H1 (cell line): ENCODE measurements at regions not wholly inside any gene's neighbourhood (a gene's known extent, or its start where the extent isn't known, plus 50 kb on each side); places are given as distances from the start of the nearest gene placed in this dataset.

Experiments
- CTCF ChIA-PET: fragments of 300-600 bp; sonication (Branson Sonifier 250); formaldehyde crosslinking; loops from one replicate; lab custom pipeline; 2021; ENCODE audit not compliant: partially characterized antibody; lab: Charles Lee
- POLR2A ChIA-PET: fragments of 300-600 bp; sonication (Branson Sonifier 250); formaldehyde crosslinking; loops from one replicate; lab custom pipeline; 2021; ENCODE audit warnings: inconsistent platforms; ENCODE audit not compliant: partially characterized antibody; lab: Charles Lee
- DNase-seq, 2 experiments: peaks; one replicate each; pipeline versions ENCODE4 v3.0.0 to v3.0.0-alpha.2; 2010 to 2022; ENCODE audit warnings: low spot score in 2 of 2, low read depth in 1 of 2, mixed read lengths in 1 of 2
- FAIRE-seq: peaks from 2 replicates; lab custom pipeline; 2011; peaks lifted over from hg19 to GRCh38; lab: Jason Lieb, UNC
- H2AFZ ChIP-seq: 2 replicates; pipeline ENCODE4 v1.8.1; 2012; ENCODE audit warnings: low read length, inconsistent platforms
- H2AK5ac ChIP-seq: 2 replicates; pipeline ENCODE4 v1.6.1; 2013; ENCODE audit warnings: low read depth, low read length
- H2BK120ac ChIP-seq: replicated peaks from 2 replicates; pipeline ENCODE3; 2013; ENCODE audit warnings: low read depth, low read length, inconsistent platforms
- H2BK12ac ChIP-seq: 2 replicates; pipeline ENCODE4 v1.6.1; 2013; ENCODE audit warnings: low read depth, low read length
- H2BK15ac ChIP-seq: 2 replicates; pipeline ENCODE4 v1.6.1; 2013; ENCODE audit warnings: low read length
- H2BK20ac ChIP-seq: 2 replicates; pipeline ENCODE4 v1.6.1; 2013; ENCODE audit warnings: low read length
- H2BK5ac ChIP-seq: 2 replicates; pipeline ENCODE4 v1.6.1; 2013; ENCODE audit warnings: low read depth, low read length
- H3K14ac ChIP-seq: 2 replicates; pipeline ENCODE4 v1.6.1; 2013; ENCODE audit warnings: inconsistent platforms; ENCODE audit not compliant: insufficient read length
- H3K18ac ChIP-seq: 2 replicates; pipeline ENCODE4 v1.6.1; 2013; ENCODE audit warnings: low read length; ENCODE audit errors: extremely low read depth
- H3K23ac ChIP-seq: 2 replicates; pipeline ENCODE4 v1.6.1; 2013; ENCODE audit warnings: inconsistent platforms; ENCODE audit not compliant: insufficient read length
- H3K23me2 ChIP-seq: 2 replicates; pipeline ENCODE4 v1.6.1; 2013; ENCODE audit warnings: low read depth, low read length
- H3K27ac ChIP-seq: 2 replicates; pipeline ENCODE4 v1.6.1; 2011; ENCODE audit warnings: low read depth, low read length, inconsistent platforms
- H3K27me3 ChIP-seq, 4 experiments: replicated peaks in 1 of 4; 1 replicate in 1 of 4; 2 replicates in 3 of 4; pipeline versions ENCODE4 v1.6.1 to v1.8.1; 2011 to 2013; ENCODE audit warnings: low read length in 3 of 4, mild to moderate bottlenecking in 3 of 4, inconsistent platforms in 2 of 4, mixed read lengths in 2 of 4, moderate library complexity in 1 of 4; ENCODE audit not compliant: control insufficient read depth in 3 of 4, insufficient read depth in 3 of 4; ENCODE audit errors: extremely low read depth in 1 of 4
- H3K36me3 ChIP-seq, 4 experiments: 2 replicates each; pipeline versions ENCODE4 v1.6.1 to v1.8.1; 2011 to 2013; ENCODE audit warnings: mild to moderate bottlenecking in 4 of 4, low read length in 3 of 4, moderate library complexity in 2 of 4, control low read depth in 1 of 4, inconsistent platforms in 1 of 4; ENCODE audit not compliant: insufficient read depth in 4 of 4, control insufficient read depth in 2 of 4
- H3K4ac ChIP-seq: replicated peaks from 2 replicates; pipeline ENCODE3; 2013; ENCODE audit warnings: low read length, low read depth, mixed read lengths, inconsistent platforms; ENCODE audit not compliant: insufficient read length
- H3K4me1 ChIP-seq, 4 experiments: replicated peaks in 1 of 4; 1 replicate in 1 of 4; 2 replicates in 3 of 4; pipeline versions ENCODE4 v1.6.1 to v1.8.1; 2011 to 2013; ENCODE audit warnings: low read length in 3 of 4, inconsistent platforms in 2 of 4, mixed read lengths in 1 of 4; ENCODE audit not compliant: insufficient read depth in 4 of 4, control insufficient read depth in 3 of 4
- H3K4me2 ChIP-seq, 2 experiments: 2 replicates each; pipeline versions ENCODE4 v1.6.1 to v1.8.1; 2011 to 2013; ENCODE audit warnings: low read depth in 2 of 2, low read length in 2 of 2, control low read depth in 1 of 2, inconsistent platforms in 1 of 2, mild to moderate bottlenecking in 1 of 2; ENCODE audit not compliant: insufficient read depth in 1 of 2
- H3K4me3 ChIP-seq, 4 experiments: fragments of 200-600, 300-600 bp in 1 of 4; sonication (generic), shearing (Covaris generic), sonication (Bioruptor Twin) in 1 of 4; 2 replicates each; pipeline versions ENCODE4 v1.5.1 to v1.8.1; 2011 to 2016; ENCODE audit warnings: low read length in 4 of 4, low read depth in 3 of 4, control low read depth in 2 of 4, inconsistent platforms in 2 of 4, mild to moderate bottlenecking in 2 of 4, mixed read lengths in 1 of 4, moderate library complexity in 1 of 4; ENCODE audit not compliant: insufficient read depth in 2 of 4; ENCODE audit errors: extremely low read depth in 1 of 4
- H3K56ac ChIP-seq: replicated peaks from 2 replicates; pipeline ENCODE3; 2013; ENCODE audit warnings: low read depth, mild to moderate bottlenecking, mixed read lengths, low read length, inconsistent platforms; ENCODE audit not compliant: insufficient read length
- H3K79me1 ChIP-seq: 2 replicates; pipeline ENCODE4 v1.6.1; 2013; ENCODE audit warnings: low read depth, low read length, control low read depth
- H3K79me2 ChIP-seq, 2 experiments: 2 replicates each; pipeline versions ENCODE4 v1.6.1 to v1.8.1; 2012 to 2013; ENCODE audit warnings: low read length in 2 of 2, mild to moderate bottlenecking in 2 of 2, inconsistent platforms in 1 of 2; ENCODE audit not compliant: insufficient read depth in 2 of 2, control insufficient read depth in 1 of 2
- H3K9ac ChIP-seq, 4 experiments: replicated peaks in 1 of 4; 1 replicate in 1 of 4; 2 replicates in 3 of 4; pipeline versions ENCODE4 v1.6.1 to v1.8.1; 2011 to 2013; ENCODE audit warnings: low read depth in 3 of 4, low read length in 3 of 4, control low read depth in 2 of 4, mild to moderate bottlenecking in 2 of 4, moderate library complexity in 2 of 4, inconsistent platforms in 1 of 4; ENCODE audit errors: extremely low read depth in 1 of 4
- H3K9me3 ChIP-seq, 2 experiments: 2 replicates each; pipeline versions ENCODE4 v1.6.1 to v1.8.1; 2012 to 2013; ENCODE audit warnings: mild to moderate bottlenecking in 2 of 2, moderate library complexity in 2 of 2, control low read depth in 1 of 2, inconsistent platforms in 1 of 2, low read depth in 1 of 2, low read length in 1 of 2, mixed read lengths in 1 of 2; ENCODE audit not compliant: insufficient read depth in 2 of 2
- H4K20me1 ChIP-seq, 2 experiments: replicated peaks in 1 of 2; 2 replicates each; pipeline versions ENCODE3 to v1.8.1; 2011 to 2013; ENCODE audit warnings: inconsistent platforms in 2 of 2, low read length in 2 of 2, mild to moderate bottlenecking in 1 of 2; ENCODE audit not compliant: insufficient read depth in 2 of 2, control insufficient read depth in 1 of 2
- H4K5ac ChIP-seq: 2 replicates; pipeline ENCODE4 v1.6.1; 2013; ENCODE audit warnings: low read length, low read depth, mixed read lengths, inconsistent platforms; ENCODE audit not compliant: insufficient read length
- H4K8ac ChIP-seq: 2 replicates; pipeline ENCODE4 v1.8.0; 2013; ENCODE audit warnings: mild to moderate bottlenecking, moderate library complexity, low read length, inconsistent platforms; ENCODE audit not compliant: insufficient read depth; ENCODE audit errors: extremely low read depth
- H4K91ac ChIP-seq: replicated peaks from 2 replicates; pipeline ENCODE3; 2013; ENCODE audit warnings: low read length, mixed read lengths, inconsistent platforms; ENCODE audit not compliant: insufficient read length
- ATF2 ChIP-seq: IDR thresholded peaks from 2 replicates; pipeline ENCODE4 v1.6.1; 2012; ENCODE audit warnings: low read length, inconsistent platforms
- BRCA1 ChIP-seq: IDR thresholded peaks from 2 replicates; pipeline ENCODE4 v1.6.1; 2012; ENCODE audit warnings: low read depth, low read length, improper control_type of control experiment
- EP300 ChIP-seq, 2 experiments: IDR thresholded peaks; 1 replicate in 1 of 2; 2 replicates in 1 of 2; pipeline ENCODE4 v1.6.1; 2011 to 2012; ENCODE audit warnings: low read depth in 2 of 2, low read length in 2 of 2, mild to moderate bottlenecking in 2 of 2, borderline replicate concordance in 1 of 2, inconsistent platforms in 1 of 2, moderate library complexity in 1 of 2
- FOSL1 ChIP-seq: IDR thresholded peaks from 2 replicates; pipeline ENCODE4 v1.6.1; 2011; ENCODE audit warnings: mild to moderate bottlenecking, low read depth, low read length, moderate library complexity; ENCODE audit not compliant: insufficient read depth
- HDAC2 ChIP-seq, 2 experiments: fragments of 300-600 bp in 1 of 2; sonication (generic) in 1 of 2; IDR thresholded peaks; 2 replicates each; pipeline ENCODE4 v1.6.1; 2011 to 2012; ENCODE audit warnings: low read depth in 2 of 2, low read length in 2 of 2, mild to moderate bottlenecking in 2 of 2, moderate library complexity in 2 of 2, borderline replicate concordance in 1 of 2, inconsistent platforms in 1 of 2
- JUND ChIP-seq: IDR thresholded peaks from 2 replicates; pipeline ENCODE4 v1.6.1; 2011; ENCODE audit warnings: mild to moderate bottlenecking, improper control_type of control experiment, low read length
- RFX5 ChIP-seq: IDR thresholded peaks from 2 replicates; pipeline ENCODE4 v1.6.1; 2011; ENCODE audit warnings: low read depth, low read length, improper control_type of control experiment, borderline replicate concordance
- SAP30 ChIP-seq: fragments of 300-600 bp; sonication (generic); IDR thresholded peaks from 2 replicates; pipeline ENCODE4 v1.7.1; 2012; ENCODE audit warnings: low read length, moderate library complexity, mild to moderate bottlenecking, inconsistent platforms; ENCODE audit not compliant: insufficient read depth, insufficient replicate concordance
- SP2 ChIP-seq: IDR thresholded peaks from 2 replicates; pipeline ENCODE4 v1.6.1; 2012; ENCODE audit warnings: mild to moderate bottlenecking, low read length, inconsistent platforms
- SP4 ChIP-seq: IDR thresholded peaks from 2 replicates; pipeline ENCODE4 v1.6.1; 2012; ENCODE audit warnings: low read length, inconsistent platforms
- SUZ12 ChIP-seq: fragments of 200-600 bp; sonication (generic); IDR thresholded peaks from 2 replicates; pipeline ENCODE4 v1.6.1; 2012; ENCODE audit warnings: mild to moderate bottlenecking, inconsistent platforms, low read length, moderate library complexity, mixed read lengths
- TAF1 ChIP-seq: IDR thresholded peaks from 2 replicates; pipeline ENCODE4 v1.6.1; 2011; ENCODE audit warnings: mild to moderate bottlenecking, low read depth, low read length
- WGBS, 2 experiments: shearing (Covaris generic) in 1 of 2; methylation state at CpG; one replicate each; pipeline versions ENCODE4 v1.1.6 to v1.1.7; 2013 to 2015; ENCODE audit warnings: low lambda C conversion rate in 2 of 2, mixed read lengths in 2 of 2, inconsistent platforms in 1 of 2, low coverage in 1 of 2, missing lambda C conversion rate in 1 of 2; ENCODE audit not compliant: insufficient replicate concordance in 2 of 2, insufficient coverage in 1 of 2, insufficient read length in 1 of 2; ENCODE audit errors: extremely low coverage in 1 of 2, missing lambda C conversion rate in 1 of 2; 5-methylcytosine and 5-hydroxymethylcytosine counted together

GRCh38 chr15:62709261-62709660 lies 333.3 kb upstream of the TPM1 start:
- DNase-seq = no peak
- TF ChIP-seq SP2 (no peak), HDAC2 (IDR thresholded peaks at IDR 0.05; ENCODE audit: borderline replicate concordance in 1 of 2, low read depth in 2 of 2, low read length in 2 of 2) (no peak), RFX5 (no peak), ATF2 (no peak), JUND (no peak), SP4 (no peak), FOSL1 (no peak), BRCA1 (no peak), TAF1 (no peak), SAP30 (no peak), SUZ12 (no peak), EP300 (IDR thresholded peaks at IDR 0.05; ENCODE audit: borderline replicate concordance in 1 of 2, low read depth in 2 of 2, low read length in 2 of 2) (no peak)

More at GRCh38 chr15:62709261-62709660, 333.3 kb upstream of the TPM1 start:
- FAIRE-seq = no peak
- H3K56ac ChIP-seq = no peak overlapping the region
- no peaks in the 10 kb centered on the region for H3K23me2 ChIP-seq
- H3K4me1 ChIP-seq = peaks cover 0 to 5% (median 0%) of the 10 kb centered on the region in 4 experiments; a peak in 2 of 7 replicates
- H2BK120ac ChIP-seq = no peak overlapping the region
- H3K18ac ChIP-seq = no peak overlapping the region
- CTCF ChIA-PET = interaction anchor here (0.6 to 1.5 kb wide), 3 partner anchors 33 to 317 kb away, joined by 3 to 7 read pairs (median 3); no protein-coding TSS in a partner anchor
- no peaks in the 10 kb centered on the region for H3K79me1 ChIP-seq
- H2AFZ ChIP-seq = no peak overlapping the region
- no peak overlapping the region for H4K8ac ChIP-seq
- WGBS, 2 experiments = 82% methylated on average over 3 of the region's 3 CpGs; no CpG with 5 or more reads in 1 of the 2 experiments
- H3K9me3 ChIP-seq = no peaks in the 10 kb centered on the region
- no peak overlapping the region for H2BK5ac ChIP-seq
- no peak overlapping the region for H3K23ac ChIP-seq
- H3K27ac ChIP-seq = no peak overlapping the region
- no peak overlapping the region for H3K4me3 ChIP-seq
- H3K4ac ChIP-seq = no peak overlapping the region
- no peak overlapping the region for H2BK12ac ChIP-seq
- H2BK20ac ChIP-seq = no peak overlapping the region
- H3K27me3 ChIP-seq = no peaks in the 10 kb centered on the region
- no peaks in the 10 kb centered on the region for H3K79me2 ChIP-seq
- no peak overlapping the region for H4K5ac ChIP-seq
- no peak overlapping the region for H4K91ac ChIP-seq
- no peak overlapping the region for H3K14ac ChIP-seq
- H3K36me3 ChIP-seq = no peaks in the 10 kb centered on the region; a peak in 1 of 8 replicates
- H3K9ac ChIP-seq = no peak overlapping the region
- H4K20me1 ChIP-seq = no peaks in the 10 kb centered on the region
- no peak overlapping the region for H2AK5ac ChIP-seq
- POLR2A ChIA-PET = interaction anchor here (0.6 to 1.0 kb wide), 3 partner anchors 11 to 336 kb away, joined by 3 to 4 read pairs (median 3); no protein-coding TSS in a partner anchor
- no peak overlapping the region for H3K4me2 ChIP-seq
- no peak overlapping the region for H2BK15ac ChIP-seq
